Prostate gland (tissue), 2 donors: ENCODE measurements at regions not wholly inside any gene's neighbourhood (a gene's known extent, or its start where the extent isn't known, plus 50 kb on each side); places are given as distances from the start of the nearest gene placed in this dataset.
"Not testable (repeated sequence)": the region's sequence is repeated elsewhere in the genome, so short reads cannot be mapped to it uniquely, and the experiment has no call there.

Source experiments
- DNase-seq: peaks from one replicate; pipeline ENCODE4 v3.0.0-alpha.2; 2019; ENCODE audit warnings: low spot score
- H3K27ac ChIP-seq, 2 donors: fragments of 200-600 bp; sonication (generic); 2 replicates each; pipeline ENCODE4 v1.5.1; 2017 to 2019
- H3K27me3 ChIP-seq: fragments of 200-600 bp; sonication (generic); replicated peaks from 2 replicates; pipeline ENCODE4 v1.5.1; 2019; ENCODE audit not compliant: insufficient read depth
- H3K36me3 ChIP-seq, 2 donors: fragments of 200-600 bp; sonication (generic); 1 replicate in 1 of 2; 2 replicates in 1 of 2; pipeline versions ENCODE4 v1.5.1 to v1.8.1; 2017 to 2019
- H3K4me1 ChIP-seq: fragments of 200-600 bp; sonication (generic); replicated peaks from 2 replicates; pipeline ENCODE4 v1.5.1; 2019
- H3K4me3 ChIP-seq, 2 donors: fragments of 200-600 bp; sonication (generic); 2 replicates each; pipeline ENCODE4 v1.5.1; 2017 to 2019
- H3K9me3 ChIP-seq: fragments of 200-600 bp; sonication (generic); 2 replicates; pipeline ENCODE4 v1.5.1; 2017
- POLR2A ChIP-seq: fragments of 450-650 bp; IDR thresholded peaks from one replicate; pipeline ENCODE4 v1.6.1; 2016; ENCODE audit warnings: antibody characterized with exemption, mild to moderate bottlenecking
- POLR2AphosphoS5 ChIP-seq: sonication (generic); formaldehyde crosslinking; IDR thresholded peaks from one replicate; pipeline ENCODE4 v1.6.1; 2017; ENCODE audit warnings: antibody characterized with exemption
- WGBS: methylation state at CpG from one replicate; pipeline ENCODE4 v1.1.5; 2018; 5-methylcytosine and 5-hydroxymethylcytosine counted together
- intact Hi-C: fragments of 100-400 bp; cut with DNase I; formaldehyde crosslinking; loops from one replicate; pipeline ENCODE4 v1.14.2; 2022
- TF ChIP-seq, protein P1 (sequence below), 4 experiments: fragments of 200-600 bp in 2 of 4; fragments of 450-650 bp in 2 of 4; sonication (generic) in 2 of 4; IDR thresholded peaks; 1 replicate in 3 of 4; 2 replicates in 1 of 4; pipeline ENCODE4 v1.5.1; 2016 to 2019; ENCODE audit warnings: antibody characterized with exemption in 4 of 4, mild to moderate bottlenecking in 2 of 4, moderate library complexity in 2 of 4

DNA sequence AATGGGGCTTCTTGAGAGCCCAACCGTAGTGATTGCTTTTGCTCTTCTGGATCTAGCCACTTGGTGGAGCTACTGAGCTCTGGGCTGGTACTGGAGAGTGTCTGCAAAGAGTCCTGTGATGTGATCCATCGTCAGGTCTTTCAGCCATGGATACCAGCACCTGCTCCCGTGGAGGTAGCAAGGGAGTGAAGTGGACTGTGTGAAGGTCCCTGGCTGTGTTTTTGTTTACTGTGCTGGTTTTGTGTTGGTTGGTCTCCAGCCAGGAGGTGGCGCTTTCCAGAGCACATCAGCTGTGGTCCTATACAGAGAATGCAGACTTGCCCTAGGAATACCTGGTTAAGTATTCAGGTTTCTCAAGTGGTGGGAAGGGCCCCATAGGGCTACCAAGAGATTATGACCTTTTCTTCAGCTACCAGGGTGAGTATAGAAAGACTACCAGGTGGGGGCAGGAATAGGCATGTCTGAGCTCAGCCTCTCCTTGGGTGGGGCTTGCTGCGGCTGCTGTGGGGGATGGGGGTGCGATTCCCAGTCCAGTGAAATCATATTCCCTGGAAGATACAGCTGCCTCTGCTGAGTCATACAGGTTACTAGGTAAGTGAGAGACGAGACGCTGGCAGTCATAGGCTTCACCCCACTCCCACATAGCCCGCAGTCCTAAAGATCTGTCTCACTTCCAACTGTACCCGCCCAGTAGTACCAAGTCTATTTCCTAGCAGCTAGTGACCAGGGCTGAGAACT is 733.7 kb downstream of the ZNF385D start:
- H3K27me3 ChIP-seq = no peaks in the 10 kb centered on the region
- H3K9me3 ChIP-seq = no peaks in the 10 kb centered on the region
- no peak for DNase-seq
- no peak overlapping the region for H3K4me3 ChIP-seq
- 92% methylated on average over 10 of the region's 10 CpGs for WGBS
- no peaks in the 10 kb centered on the region for H3K4me1 ChIP-seq
- no peak for TF ChIP-seq POLR2A
- TF ChIP-seq, protein P1, sequence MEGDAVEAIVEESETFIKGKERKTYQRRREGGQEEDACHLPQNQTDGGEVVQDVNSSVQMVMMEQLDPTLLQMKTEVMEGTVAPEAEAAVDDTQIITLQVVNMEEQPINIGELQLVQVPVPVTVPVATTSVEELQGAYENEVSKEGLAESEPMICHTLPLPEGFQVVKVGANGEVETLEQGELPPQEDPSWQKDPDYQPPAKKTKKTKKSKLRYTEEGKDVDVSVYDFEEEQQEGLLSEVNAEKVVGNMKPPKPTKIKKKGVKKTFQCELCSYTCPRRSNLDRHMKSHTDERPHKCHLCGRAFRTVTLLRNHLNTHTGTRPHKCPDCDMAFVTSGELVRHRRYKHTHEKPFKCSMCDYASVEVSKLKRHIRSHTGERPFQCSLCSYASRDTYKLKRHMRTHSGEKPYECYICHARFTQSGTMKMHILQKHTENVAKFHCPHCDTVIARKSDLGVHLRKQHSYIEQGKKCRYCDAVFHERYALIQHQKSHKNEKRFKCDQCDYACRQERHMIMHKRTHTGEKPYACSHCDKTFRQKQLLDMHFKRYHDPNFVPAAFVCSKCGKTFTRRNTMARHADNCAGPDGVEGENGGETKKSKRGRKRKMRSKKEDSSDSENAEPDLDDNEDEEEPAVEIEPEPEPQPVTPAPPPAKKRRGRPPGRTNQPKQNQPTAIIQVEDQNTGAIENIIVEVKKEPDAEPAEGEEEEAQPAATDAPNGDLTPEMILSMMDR (IDR thresholded peaks at IDR 0.05) = no peak
- TF ChIP-seq POLR2AphosphoS5 = no peak
- intact Hi-C loops = no loop called here
- no peaks in the 10 kb centered on the region for H3K36me3 ChIP-seq
- H3K27ac ChIP-seq = no peak overlapping the region

- Histone ChIP-seq H3K4me1 (no peaks in the 10 kb centered on the region), H3K27me3 (no peaks in the 10 kb centered on the region), H3K9me3 (no peaks in the 10 kb centered on the region), H3K36me3 (no peaks in the 10 kb centered on the region), H3K4me3 (no peak overlapping the region), H3K27ac (no peak overlapping the region)
- no peak for DNase-seq
- TF ChIP-seq POLR2A = no peak
- intact Hi-C loops = no loop called here
Measured at GRCh38 chr3:21013566-21013965, 737.4 kb downstream of the ZNF385D start.

DNA sequence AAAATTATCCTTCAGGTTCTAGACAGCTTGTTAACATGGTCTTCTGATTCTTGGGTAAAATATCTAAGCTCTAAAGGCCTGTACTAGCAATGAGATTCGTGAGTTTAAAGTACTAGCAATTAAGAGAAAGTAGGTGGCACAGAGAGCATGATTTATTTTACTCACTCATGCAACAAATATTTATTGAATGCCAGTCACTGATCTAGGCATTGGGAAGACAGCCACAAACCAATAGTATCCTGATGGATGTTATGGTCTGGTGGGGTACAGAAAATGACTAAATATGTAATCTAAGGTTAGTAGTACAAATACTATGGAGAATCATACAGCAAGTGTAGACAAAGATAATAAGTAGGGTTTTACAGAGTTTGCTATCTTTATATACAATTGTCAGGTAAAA is 751.3 kb downstream of the ZNF385D start:
- no peaks in the 10 kb centered on the region for H3K27me3 ChIP-seq
- TF ChIP-seq, protein P1 (IDR thresholded peaks at IDR 0.05) = no peak
- TF ChIP-seq POLR2A = no peak
- no peak for TF ChIP-seq POLR2AphosphoS5
- 53% methylated on average over 1 of the region's 1 CpG for WGBS
- no peak for DNase-seq
- no peaks in the 10 kb centered on the region for H3K9me3 ChIP-seq
- H3K4me3 ChIP-seq = no peak overlapping the region
- no peaks in the 10 kb centered on the region for H3K4me1 ChIP-seq
- intact Hi-C loops = no loop called here
- H3K36me3 ChIP-seq = no peaks in the 10 kb centered on the region
- no peak overlapping the region for H3K27ac ChIP-seq

DNA sequence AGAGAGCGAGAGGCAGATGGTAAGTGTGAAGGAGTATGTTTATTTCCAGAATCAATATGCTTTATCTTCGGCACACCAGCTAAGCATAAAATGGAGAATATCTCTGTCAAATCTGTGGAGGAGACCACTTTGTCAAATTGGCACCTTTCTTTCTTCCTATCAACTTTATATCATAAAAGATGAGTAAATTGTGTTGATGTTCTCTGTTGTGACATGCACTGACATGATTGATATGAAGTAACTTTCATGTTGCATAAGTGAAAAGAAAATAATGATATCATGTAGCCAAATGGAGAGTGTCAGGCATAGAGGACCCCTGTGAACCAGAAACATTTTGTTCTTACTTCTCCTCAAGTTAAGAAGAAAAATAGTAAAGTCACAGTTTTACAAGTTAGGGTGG is 753.8 kb downstream of the ZNF385D start:
- WGBS = 98% methylated on average over 2 of the region's 2 CpGs
- Histone ChIP-seq H3K9me3 (no peaks in the 10 kb centered on the region), H3K27me3 (no peaks in the 10 kb centered on the region), H3K4me1 (no peaks in the 10 kb centered on the region), H3K27ac (no peak overlapping the region), H3K36me3 (no peaks in the 10 kb centered on the region), H3K4me3 (no peak overlapping the region)
- DNase-seq = no peak
- TF ChIP-seq POLR2AphosphoS5 (no peak), POLR2A (no peak)
- TF ChIP-seq, protein P1 (IDR thresholded peaks at IDR 0.05) = no peak
- intact Hi-C loops = no loop called here

DNA sequence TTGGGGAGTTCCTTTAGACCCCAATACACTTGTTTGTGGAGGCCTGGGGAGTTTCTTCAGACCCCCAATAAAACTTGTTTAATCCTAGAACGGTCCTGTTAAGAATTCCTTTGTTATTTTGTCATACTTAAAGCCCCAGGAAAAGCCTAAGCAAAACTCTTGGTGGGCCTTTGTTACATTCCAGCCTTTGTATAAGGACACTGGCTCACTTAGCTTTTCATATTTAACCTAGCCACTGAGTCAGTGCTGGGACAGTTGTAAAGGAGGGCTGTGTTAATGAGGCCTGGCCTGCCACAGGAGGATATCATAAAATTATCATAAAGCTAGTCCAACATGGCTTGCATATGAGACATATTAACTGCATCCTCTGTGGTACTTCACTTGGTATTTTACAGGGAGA is 760.1 kb downstream of the ZNF385D start:
- no peaks in the 10 kb centered on the region for H3K9me3 ChIP-seq
- WGBS = 52% methylated on average over 1 of the region's 1 CpG
- no peaks in the 10 kb centered on the region for H3K4me1 ChIP-seq
- no peak overlapping the region for H3K4me3 ChIP-seq
- H3K27me3 ChIP-seq = no peaks in the 10 kb centered on the region
- DNase-seq = no peak
- TF ChIP-seq, protein P1 (IDR thresholded peaks at IDR 0.05) = no peak
- TF ChIP-seq POLR2A (no peak), POLR2AphosphoS5 (no peak)
- H3K36me3 ChIP-seq = no peaks in the 10 kb centered on the region
- H3K27ac ChIP-seq = no peak overlapping the region
- intact Hi-C loops = no loop called here

GRCh38 chr3:20989653-20990052 is 761.4 kb downstream of the ZNF385D start:
- intact Hi-C loops = loop anchor here (10.0 kb wide), 1 partner anchor 65 kb away; no protein-coding TSS in a partner anchor
- not testable (repeated sequence) for H3K27ac ChIP-seq, H3K4me3 ChIP-seq, H3K9me3 ChIP-seq, DNase-seq, H3K4me1 ChIP-seq, H3K36me3 ChIP-seq, H3K27me3 ChIP-seq
